HG03060 (cell line): ENCODE measurements at regions not wholly inside any gene's neighbourhood (a gene's known extent, or its start where the extent isn't known, plus 50 kb on each side); places are given as distances from the start of the nearest gene placed in this dataset.
"Not testable (repeated sequence)": the region's sequence is repeated elsewhere in the genome, so short reads cannot be mapped to it uniquely, and the experiment has no call there.

ENCODE experiments used
- ATAC-seq: cut with Tn5 transposase; IDR thresholded peaks from one replicate; pipeline ENCODE4 v1.9.1; 2021; ENCODE audit warnings: low read depth, moderate number of reproducible peaks; ENCODE audit not compliant: unreplicated experiment

DNA sequence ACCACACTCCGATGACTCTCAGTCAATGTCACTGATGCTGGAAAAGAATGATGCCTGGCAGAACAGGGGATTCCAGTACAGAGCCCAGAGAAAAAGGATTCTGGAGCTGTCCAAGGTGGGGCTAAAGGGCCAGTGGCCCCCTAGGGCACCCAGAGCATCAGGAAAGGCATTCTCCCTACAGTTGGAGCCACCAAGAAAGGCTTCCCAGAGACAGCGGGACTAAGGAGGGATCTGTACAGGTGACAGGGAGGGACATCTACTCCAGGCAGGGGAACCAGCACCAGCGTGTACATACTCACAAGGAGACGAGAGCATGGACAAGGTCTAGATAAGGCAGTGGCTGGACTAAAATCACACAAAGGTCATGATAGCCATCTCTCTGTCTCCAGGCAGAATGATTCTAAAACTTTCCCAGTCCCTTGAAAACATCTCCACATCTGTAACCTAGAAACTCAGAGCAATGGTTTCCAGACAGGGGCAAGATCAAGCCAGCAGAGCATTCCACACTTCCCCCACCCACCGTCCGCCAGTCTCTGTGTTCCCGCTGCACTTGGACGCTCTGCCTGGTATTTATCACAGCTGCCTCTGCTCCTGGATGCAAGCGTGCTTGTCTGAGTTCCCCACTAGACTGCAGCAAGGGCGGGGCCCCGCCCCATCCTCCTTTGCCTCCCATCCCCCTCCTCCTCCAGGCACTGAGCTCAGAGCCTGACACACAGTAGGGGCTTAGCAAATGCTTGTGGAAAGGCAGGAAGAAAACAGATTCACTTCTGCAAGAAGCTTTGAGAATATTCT is 111.6 kb upstream of the ZC3H12A start:
- no peak for ATAC-seq

DNA sequence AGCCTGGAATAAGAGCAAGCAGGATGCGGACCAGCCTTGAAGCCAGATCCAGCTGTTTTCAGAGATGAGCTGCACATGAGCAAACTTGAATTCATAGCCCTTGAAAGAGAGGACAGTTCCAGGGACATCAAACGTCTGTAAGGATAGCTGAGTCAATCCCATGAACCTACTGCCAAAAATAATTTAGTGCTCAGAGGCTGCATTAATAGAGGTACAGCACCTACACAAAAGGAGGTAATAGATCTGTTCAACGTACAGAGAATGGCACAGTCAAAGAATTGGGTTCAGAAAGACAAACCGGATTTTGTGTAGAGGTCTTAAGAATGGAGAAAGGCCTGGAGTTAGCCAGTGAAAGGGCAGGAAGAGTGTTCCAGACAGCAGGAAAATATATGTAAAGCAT is 110.8 kb upstream of the ZC3H12A start:
- ATAC-seq = no peak

DNA sequence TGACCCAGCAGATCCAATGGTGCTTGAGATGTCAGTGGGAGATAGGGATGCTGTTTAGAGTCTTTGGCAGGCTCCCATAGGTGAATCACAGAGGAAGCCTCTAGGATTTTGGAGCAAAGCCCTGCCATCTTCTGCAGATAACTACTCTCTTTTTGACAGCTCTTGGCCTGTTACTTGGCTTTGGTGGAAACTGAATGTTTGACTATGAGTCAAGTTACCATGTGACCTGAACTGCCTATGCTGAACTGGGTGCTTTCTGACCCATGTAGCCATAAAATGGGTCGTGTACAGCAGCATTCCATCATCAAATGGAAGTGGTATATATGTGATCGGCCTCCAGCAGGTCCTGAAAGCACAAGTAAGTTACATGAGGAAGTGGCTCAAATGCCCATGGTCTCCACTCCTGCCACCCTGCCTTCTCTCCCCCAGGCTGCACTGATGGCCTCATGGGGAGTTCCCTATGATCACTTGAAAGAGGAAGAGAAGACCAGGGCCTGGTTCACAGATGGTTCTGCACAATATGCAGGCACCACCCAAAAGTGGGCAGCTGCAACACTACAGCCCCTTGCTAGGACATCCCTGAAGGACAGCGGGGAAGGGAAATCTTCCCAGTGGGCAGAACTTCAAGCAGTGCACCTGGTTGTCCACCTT is 105.6 kb upstream of the ZC3H12A start:
- ATAC-seq = not testable (repeated sequence)

DNA sequence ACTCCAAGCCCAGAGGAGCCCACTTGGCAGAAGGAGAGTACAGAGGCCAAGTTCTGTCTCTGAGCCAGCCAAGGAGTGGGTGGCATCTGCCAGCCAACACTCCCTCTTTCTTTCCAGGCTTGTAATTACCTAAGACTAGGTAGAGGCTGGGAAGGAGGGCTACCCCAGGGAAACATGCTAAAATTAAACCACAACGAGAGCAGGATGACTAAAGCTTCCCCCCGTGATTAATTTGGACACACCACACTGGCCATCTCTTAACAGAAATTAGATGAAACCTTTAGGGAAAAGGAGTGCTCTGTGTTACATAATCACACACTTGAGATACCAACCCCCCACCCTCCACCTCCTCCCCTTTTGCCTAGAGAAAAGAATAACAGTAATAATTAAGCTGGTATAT is 102.1 kb upstream of the ZC3H12A start:
- ATAC-seq = no peak

DNA sequence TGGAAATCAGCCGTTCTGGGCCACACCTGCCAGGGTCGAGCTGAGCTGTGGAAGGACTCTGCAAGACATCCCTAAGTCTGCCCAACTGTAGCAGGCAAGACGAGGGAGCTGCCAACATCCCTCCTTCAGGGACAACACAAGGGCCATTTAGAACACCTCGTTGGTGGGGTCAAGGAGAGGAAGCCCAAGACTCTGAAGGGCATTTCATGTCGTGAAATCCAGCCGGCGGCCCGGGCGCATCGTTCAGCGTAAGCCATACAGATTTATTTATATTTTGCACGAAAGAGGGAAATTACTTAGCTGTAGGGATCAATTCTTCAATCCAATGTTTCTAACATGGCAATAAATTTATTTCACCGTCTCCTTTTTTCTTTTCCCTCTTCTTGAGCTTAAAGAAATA is 101.7 kb upstream of the ZC3H12A start:
- no peak for ATAC-seq

DNA sequence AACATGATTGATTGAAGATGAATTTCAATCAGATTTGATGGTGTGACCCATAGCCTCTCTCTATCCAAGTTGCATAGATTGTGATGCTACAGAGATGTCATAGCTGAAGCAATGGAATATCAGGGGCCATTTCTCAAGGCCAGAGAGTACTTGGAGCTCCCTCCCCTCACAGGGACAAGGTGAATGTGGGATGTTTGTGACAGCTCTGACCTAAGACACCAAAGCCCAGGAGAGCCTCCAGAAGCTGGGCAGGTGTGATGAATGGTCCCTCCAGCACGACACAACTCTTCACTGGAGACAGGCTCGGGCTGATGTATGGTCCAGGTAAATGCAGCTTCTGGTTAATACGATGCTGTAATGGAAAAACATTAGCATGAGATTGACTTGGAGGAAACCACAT is 101.0 kb upstream of the ZC3H12A start:
- no peak for ATAC-seq

DNA sequence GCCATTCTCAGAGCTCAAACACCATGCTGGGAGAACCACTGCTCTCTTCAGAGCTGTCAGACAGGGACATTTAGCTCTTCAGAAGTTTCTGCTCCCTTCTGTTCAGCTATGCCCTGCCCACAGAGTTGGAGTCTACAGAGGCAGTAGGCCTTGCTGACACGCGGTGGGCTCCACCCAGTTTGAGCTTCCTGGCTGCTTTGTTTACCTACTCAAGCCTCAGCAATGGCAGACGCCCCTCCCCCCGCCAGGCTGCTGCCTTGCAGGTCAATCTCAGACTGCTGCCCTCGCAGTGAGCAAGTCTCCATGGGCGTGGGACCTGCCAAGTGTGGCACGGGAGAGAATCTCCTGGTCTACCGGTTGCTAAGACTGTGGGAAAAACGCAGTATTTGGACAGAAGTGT is 93.8 kb upstream of the ZC3H12A start:
- not testable (repeated sequence) for ATAC-seq

DNA sequence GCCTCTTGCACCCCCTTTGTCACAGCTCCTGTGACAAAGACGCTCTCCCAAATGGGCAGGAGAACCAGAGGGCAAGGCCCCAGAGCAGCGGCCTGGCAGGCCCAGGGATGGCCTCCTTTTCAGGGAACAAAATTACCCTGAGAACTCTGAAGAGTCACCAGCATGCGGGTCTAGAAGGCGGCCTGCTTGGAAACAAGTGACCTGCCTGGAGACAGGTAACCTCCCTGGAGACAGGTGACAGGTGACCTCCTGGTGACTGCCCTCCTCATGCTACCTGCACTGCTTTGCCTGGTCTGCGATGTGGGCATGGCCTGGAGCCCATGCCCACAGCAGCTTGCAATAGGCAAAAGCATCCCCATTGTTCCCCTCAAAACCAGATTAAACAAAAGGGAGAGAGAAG is 86.5 kb upstream of the ZC3H12A start:
- ATAC-seq = no peak

DNA sequence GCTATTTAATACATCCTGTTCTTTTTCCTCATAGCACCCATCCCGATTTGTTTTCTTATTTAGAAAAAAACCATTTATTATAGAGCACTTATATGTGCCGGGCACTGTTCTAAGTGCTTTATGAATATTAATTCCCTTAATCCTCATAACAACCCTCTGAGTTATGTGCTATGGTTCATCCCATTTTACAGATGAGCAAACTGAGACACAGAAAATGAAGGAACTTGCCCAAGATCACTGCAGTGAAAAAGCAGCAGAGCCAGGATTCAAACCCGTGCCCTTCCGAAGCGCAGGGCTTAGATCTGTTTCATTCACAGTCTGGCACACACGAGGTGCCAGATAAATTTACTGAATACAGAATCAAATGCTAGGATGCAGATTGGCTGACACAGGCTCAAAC is 85.1 kb upstream of the ZC3H12A start:
- no peak for ATAC-seq

DNA sequence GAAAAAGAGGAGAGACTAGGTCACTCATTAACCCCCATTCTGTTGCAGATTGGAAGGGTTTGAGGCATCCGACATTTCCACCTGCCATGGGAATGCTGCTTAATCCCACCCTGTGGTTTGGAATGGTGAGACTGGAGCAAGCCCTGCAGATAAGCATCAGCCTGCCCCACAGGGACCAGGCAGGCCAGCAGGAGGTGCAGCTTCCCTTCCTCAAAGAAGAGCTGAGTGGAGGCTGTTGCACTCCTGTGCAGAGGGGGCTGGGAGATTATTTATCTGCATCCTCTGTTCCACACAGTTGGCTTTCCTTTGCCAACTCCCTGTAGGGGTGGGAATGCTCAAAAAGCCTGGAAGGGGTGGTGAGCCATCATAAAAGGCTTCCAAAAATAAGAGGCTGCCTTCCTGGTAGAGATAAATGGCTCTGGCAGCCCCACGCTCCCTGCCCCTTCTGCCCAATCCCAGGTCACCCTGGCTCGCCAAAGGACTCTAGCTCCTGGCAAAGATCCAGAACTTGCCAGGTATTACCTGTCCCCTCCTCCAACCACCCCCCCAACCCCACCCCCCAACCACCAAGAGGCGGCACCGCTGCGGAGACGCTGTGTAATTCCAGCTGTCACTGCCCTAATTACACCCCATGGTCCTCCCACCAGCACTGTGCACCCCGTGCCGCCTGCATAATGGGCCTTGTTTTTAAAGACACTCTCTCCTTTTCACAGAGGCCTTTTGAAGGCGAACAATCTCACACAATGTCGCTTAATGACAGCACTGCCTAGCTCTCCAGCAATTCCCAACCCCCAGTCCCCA is 83.0 kb upstream of the ZC3H12A start:
- no peak for ATAC-seq

DNA sequence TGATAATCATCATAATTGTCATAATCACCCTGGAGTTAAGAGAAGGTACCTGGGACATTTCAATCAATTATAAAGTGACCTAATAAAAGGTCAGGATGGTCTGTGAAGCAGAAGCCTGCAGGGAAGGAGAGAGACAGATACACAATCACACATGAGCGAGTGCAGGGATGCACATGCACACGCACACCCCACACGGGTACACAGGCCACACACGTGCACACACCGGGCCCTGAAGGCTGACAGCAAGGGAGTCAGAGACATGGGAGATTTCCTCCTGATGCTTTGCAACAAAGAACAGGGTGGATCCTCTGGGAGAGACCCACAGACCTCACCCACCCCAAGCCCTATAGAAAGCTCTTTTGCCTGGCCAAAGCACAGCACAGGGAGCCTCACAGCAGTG is 82.3 kb upstream of the ZC3H12A start:
- ATAC-seq = no peak

DNA sequence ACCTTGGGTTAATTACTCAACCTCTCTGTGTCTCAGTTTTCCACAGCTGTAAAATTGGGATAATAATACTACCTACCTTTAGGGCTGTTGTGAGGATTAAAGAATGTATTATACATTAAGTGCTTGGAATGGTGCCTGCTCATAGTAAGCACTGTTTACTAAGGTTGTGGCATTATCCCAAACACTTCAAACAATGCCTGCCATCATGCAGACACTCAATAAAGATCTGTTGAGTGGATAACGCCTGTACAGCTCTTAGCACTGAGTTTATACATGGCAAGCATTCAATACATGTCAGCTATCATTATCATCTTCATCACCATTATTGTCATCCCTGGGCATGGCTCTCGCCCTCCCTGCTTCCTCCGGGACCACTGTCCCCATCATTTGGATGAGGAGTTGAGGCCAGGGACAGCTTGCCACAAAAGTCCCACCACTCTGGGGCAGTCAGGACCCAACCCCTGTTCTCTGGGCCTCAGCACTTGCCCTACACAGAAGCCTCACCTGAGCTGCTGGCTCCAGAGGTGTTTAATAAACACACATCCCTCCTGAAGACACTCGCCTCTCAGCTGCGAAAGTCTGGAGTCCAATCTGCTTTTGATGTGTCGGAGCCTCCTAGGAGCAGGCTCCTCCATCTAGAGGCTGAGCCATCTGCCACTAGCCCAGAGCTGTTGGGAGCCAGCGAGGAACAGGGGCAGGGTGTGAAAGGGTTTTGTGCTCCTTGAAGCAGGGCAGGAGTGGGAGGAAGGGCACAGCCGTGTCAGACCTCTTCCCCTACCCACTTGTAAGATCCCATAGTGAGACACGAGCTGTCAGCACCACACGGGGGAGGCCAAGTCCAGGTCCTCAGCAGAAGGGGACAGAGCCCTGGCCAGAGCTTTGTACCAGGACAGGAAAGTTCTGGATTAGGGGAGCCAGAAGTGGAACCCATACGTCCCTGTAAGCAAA is 80.9 kb upstream of the ZC3H12A start:
- no peak for ATAC-seq

DNA sequence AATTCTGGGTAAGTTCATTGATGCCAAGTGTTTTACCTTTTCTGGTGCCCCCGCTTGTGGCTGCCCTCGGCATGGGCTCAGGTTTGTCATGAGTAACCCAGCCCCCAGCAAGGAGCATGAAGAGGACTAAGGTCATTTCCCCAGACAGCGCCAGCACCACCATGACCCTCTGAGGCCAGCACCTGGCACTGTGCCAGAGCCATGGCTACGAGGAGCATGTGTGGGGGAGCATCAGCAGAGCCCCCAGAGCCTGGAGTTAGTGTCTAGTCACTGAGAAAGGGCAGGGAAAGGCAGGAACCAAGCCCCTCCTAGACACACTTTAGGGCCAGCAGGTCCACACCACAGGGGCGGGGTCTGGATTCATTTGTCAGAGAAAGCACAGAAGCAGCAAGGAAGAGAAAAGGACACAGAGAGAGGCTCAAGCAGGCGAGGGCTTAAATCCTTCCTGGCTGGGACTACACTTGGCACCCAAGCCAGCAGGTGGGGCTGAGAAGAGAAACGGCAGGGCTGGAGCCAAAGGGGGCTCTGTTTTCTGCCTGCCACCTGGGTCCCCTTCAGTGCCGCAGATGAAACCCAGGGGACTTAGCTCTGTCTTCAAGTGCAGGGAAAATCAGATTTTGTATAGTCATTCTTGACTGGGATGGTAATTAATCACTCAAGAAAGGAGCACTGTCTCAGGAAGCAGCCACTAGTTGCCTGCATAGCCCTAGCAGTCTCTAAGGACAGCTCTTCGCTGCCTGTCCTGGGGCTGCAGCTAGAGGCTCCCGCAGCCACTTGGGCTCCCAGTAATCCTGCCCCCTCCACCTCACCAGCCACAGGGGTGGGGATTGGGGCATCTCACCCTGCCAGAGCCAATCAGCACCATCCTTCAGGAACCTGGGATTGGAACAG is 79.6 kb upstream of the ZC3H12A start:
- ATAC-seq = no peak

DNA sequence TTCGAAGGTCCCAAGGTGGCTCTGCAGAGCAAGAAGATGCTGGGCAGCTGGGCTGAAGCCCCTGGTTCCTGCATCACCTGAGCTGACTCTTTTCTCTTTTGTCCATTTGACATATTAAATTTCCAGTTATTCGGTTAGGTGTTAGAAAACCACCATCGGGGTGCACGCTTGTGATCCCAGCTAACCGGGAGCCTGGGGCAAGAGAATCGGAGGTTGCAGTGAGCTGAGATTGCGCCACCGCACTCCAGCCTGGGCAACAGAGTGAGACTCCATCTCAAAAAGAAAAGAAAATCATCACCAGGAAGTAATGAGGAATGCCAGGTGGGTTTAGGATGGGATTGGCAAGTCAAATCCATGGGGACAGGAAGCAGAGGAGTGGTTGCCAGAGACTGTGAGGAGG is 76.3 kb upstream of the ZC3H12A start:
- ATAC-seq = no peak

DNA sequence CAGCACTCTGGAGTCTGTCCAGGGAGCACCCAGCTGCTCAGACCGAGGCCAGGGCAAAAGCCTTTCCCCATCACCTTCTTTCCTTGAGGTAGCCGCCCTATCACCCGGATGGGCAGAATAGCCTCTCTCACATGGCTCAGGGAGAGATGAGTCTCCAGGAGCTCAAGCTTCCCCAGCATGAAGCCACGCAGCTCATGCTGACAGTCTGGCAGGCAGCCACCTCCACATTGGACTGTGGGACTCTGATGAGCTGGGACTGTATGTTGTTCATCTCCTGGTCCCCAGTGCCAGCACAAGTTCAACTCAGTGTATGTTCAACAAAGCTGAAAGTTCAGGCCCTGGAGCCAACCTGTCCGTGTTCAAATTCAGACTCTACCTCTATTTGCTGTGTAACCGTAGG is 75.2 kb upstream of the ZC3H12A start:
- ATAC-seq = no peak

DNA sequence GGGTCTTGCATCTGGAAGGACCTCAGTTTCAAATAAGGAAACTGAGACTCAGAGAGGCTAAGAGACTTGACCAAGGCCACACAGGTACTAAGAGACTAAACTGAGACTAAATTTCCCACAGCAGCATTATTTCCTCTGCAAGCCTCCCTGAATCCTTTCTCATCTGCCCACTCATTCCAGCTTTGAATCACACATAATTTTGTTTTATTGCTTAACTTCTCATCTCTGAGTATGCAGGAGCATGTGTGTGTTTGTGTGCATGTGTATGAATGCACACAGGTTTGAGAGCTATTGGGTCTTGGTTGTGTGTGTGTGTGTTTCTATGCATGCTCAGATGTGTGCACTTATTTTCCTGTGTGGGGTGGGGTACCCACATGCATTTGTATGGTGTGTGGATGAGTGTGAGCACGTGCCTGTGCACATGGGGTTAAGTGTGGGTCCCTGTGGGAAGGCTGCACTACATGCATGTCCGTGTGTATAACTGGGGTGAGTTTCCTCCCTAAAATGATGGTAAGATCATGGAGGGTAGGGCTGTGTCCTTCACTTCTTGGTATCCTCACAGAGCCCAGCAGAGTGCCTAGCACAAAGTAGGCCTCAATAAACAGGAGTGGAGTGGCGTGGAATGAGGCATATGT is 74.4 kb upstream of the ZC3H12A start:
- no peak for ATAC-seq

DNA sequence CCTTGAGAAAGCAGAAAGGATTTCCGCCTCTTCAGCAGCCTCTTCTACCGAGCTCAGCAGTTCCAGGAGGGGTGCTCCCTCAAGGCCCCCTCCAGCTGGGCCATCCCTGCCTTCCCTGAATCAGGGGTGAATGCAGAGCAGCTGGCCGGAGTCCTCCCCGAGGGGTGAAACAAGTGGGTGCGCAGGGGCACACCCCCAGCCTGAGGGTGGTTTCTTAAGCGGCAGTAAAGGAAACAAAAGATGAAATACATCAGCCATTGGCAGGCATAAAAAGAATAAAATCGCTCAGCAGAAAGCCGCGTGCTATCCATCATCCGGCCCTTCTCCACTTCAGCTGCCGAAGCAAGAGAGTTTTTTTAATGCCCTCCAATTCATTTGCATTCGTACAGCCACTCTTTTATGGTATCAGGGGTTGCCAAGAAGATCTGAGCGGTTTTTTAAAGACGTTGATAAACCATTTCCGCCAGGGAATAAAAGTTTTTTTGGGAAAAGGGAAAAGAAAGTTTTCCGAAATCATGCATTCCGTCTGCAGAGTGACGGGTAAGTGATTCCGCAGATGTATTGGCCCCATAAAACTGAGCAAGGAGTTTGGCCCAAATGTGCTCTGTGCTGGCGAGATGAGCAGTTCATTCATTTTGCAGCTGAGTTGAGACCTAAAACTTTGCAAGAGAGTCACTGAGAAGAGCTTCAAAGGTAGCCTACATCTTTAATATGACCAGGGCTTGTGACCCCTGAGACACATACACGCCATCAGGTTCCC is 73.7 kb upstream of the ZC3H12A start:
- no peak for ATAC-seq

DNA sequence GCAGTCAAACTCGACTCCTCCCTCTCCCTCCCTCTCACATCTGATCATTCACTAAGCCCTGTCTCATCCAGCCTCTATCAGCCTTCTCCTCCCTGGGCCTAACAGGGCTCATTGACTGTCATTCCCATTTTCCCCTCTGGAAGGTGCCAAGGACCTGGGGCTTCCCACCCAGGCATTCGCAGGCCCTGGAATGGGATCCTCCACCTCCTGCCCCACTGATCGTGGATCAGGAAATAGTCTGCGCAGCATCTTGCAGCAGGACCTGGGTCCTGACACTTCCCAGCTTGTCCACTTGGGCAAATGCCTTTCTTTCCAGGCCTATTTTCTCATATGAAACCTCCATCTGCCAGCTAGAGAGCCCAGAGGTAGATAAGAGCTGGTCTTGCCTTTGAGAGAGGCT is 71.2 kb upstream of the ZC3H12A start:
- no peak for ATAC-seq
